ENCODE measurements at regions not wholly inside any gene's neighbourhood (a gene's known extent, or its start where the extent isn't known, plus 50 kb on each side); places are given as distances from the start of the nearest gene placed in this dataset.
"Not testable (repeated sequence)": the region's sequence is repeated elsewhere in the genome, so short reads cannot be mapped to it uniquely, and the experiment has no call there.

- no peak for ATAC-seq
- no peaks in the 10 kb centered on the region for H3K36me3 ChIP-seq (ENCODE audit: insufficient read depth in 1 of 2, low read depth in 1 of 2)
- H3K4me1 ChIP-seq: no peaks in the 10 kb centered on the region
- H3K9me3 ChIP-seq: peaks cover 35% of the 10 kb centered on the region
- WGBS, 3 donors: 91 to 95% (median 93%) methylated on average over 2 of the region's 2 CpGs
- TF ChIP-seq, protein P1, sequence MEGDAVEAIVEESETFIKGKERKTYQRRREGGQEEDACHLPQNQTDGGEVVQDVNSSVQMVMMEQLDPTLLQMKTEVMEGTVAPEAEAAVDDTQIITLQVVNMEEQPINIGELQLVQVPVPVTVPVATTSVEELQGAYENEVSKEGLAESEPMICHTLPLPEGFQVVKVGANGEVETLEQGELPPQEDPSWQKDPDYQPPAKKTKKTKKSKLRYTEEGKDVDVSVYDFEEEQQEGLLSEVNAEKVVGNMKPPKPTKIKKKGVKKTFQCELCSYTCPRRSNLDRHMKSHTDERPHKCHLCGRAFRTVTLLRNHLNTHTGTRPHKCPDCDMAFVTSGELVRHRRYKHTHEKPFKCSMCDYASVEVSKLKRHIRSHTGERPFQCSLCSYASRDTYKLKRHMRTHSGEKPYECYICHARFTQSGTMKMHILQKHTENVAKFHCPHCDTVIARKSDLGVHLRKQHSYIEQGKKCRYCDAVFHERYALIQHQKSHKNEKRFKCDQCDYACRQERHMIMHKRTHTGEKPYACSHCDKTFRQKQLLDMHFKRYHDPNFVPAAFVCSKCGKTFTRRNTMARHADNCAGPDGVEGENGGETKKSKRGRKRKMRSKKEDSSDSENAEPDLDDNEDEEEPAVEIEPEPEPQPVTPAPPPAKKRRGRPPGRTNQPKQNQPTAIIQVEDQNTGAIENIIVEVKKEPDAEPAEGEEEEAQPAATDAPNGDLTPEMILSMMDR (IDR thresholded peaks at IDR 0.05): no peak
- no peak overlapping the region for H3K27ac ChIP-seq
- no peak for DNase-seq
- H3K27me3 ChIP-seq (ENCODE audit: insufficient read depth in 3 of 3, low read length in 2 of 3): no peaks in the 10 kb centered on the region
- no peak overlapping the region for H3K4me3 ChIP-seq
- intact Hi-C loops (cut with DNase I): no loop called here
Observed at GRCh38 chrX:1053072-1053471, 159.4 kb downstream of the CRLF2 start.

GRCh38 chrX:1052021-1052420, 160.4 kb downstream of the CRLF2 start:
- TF ChIP-seq, protein P1 (IDR thresholded peaks at IDR 0.05): no peak
- intact Hi-C loops (cut with DNase I): no loop called here
- H3K4me1 ChIP-seq: no peaks in the 10 kb centered on the region
- no peaks in the 10 kb centered on the region for H3K27me3 ChIP-seq (ENCODE audit: insufficient read depth in 3 of 3, low read length in 2 of 3)
- no peak for ATAC-seq
- DNase-seq: no peak
- H3K36me3 ChIP-seq (ENCODE audit: insufficient read depth in 1 of 2, low read depth in 1 of 2): no peaks in the 10 kb centered on the region
- 95% methylated on average over 3 of the region's 3 CpGs for WGBS, 3 donors
- H3K9me3 ChIP-seq: peaks cover 35% of the 10 kb centered on the region
- H3K27ac ChIP-seq: no peak overlapping the region
- H3K4me3 ChIP-seq: no peak overlapping the region

- Histone ChIP-seq H3K4me3 (no peak overlapping the region), H3K36me3 (ENCODE audit: insufficient read depth in 1 of 2, low read depth in 1 of 2) (no peaks in the 10 kb centered on the region), H3K27me3 (ENCODE audit: insufficient read depth in 3 of 3, low read length in 2 of 3) (no peaks in the 10 kb centered on the region), H3K9me3 (peaks cover 35% of the 10 kb centered on the region), H3K27ac (no peak overlapping the region), H3K4me1 (no peaks in the 10 kb centered on the region)
- DNase-seq (no peak), ATAC-seq (no peak)
- intact Hi-C loops (cut with DNase I): no loop called here
- TF ChIP-seq, protein P1 (IDR thresholded peaks at IDR 0.05): no peak
- WGBS, 3 donors: 94 to 99% (median 97%) methylated on average over 1 of the region's 1 CpG
Observed at GRCh38 chrX:1051421-1051820, 161.0 kb downstream of the CRLF2 start.

DNA sequence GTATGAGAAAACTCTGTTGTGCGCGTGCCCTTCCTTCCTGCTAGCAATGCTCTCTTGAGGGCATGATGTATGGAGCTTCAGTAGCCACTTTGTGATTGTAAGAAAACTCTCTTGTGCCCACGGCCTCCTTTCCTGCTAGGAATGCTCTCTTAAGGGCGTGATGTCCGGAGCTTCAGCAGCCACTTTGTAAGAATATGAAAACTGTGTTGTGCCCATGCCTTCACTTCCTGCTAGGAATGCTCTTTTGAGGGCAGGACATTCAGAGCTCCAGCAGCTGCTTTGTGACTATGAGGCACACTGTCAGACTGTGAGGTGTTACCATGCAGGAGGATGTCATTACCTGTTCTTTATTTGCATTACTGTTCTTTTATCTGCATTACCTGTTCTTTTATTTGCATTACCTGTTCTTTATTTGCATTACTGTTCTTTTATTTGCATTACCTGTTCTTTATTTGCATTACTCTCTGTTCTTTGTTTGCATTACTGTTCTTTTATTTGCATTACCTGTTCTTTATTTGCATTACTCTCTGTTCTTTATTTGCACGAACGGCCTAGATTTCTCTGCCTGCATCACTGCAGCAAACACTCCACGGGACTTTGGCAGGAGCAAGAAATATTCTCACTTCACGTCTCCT, 166.7 kb downstream of the CRLF2 start:
- intact Hi-C loops (cut with DNase I): no loop called here
- no peak for ATAC-seq
- no peak for DNase-seq
- TF ChIP-seq, protein P1 (IDR thresholded peaks at IDR 0.05): no peak
- Histone ChIP-seq H3K36me3 (ENCODE audit: insufficient read depth in 1 of 2, low read depth in 1 of 2) (no peaks in the 10 kb centered on the region), H3K27me3 (ENCODE audit: insufficient read depth in 3 of 3, low read length in 2 of 3) (no peaks in the 10 kb centered on the region), H3K9me3 (peaks cover 15% of the 10 kb centered on the region), H3K27ac (no peak overlapping the region), H3K4me3 (no peak overlapping the region), H3K4me1 (no peaks in the 10 kb centered on the region)
- WGBS, 3 donors: 92 to 95% (median 93%) methylated on average over 9 of the region's 9 CpGs

GRCh38 chrX:1041091-1041490, 171.4 kb downstream of the CRLF2 start:
- Histone ChIP-seq H3K36me3 (ENCODE audit: insufficient read depth in 1 of 2, low read depth in 1 of 2) (no peaks in the 10 kb centered on the region), H3K4me3 (no peak overlapping the region), H3K27ac (no peak overlapping the region), H3K4me1 (no peaks in the 10 kb centered on the region), H3K27me3 (ENCODE audit: insufficient read depth in 3 of 3, low read length in 2 of 3) (no peaks in the 10 kb centered on the region), H3K9me3 (peaks cover 22% of the 10 kb centered on the region)
- 70 to 72% (median 71%) methylated on average over 11 of the region's 11 CpGs for WGBS, 3 donors
- ATAC-seq: no peak
- intact Hi-C loops (cut with DNase I): no loop called here
- TF ChIP-seq, protein P1 (IDR thresholded peaks at IDR 0.05): no peak
- no peak for DNase-seq

DNA sequence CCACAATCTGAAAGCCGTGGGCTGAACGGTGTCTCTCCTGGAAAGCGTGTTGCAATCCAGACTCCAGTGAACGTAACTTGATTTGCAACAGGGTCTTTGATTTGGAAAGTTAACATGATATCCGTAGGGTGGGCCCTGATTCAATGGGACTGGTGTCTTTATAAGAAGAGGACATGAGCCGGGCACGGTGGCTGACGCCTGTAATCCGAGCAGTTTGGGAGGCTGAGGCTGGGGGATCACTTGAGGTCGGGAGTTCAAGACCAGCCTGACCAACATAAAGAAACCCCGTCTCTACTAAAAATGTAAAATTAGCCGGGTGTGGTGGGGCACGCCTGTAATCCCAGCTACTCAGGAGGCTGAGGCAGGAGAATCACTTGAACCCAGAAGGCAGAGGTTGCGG, 176.5 kb downstream of the CRLF2 start:
- H3K36me3 ChIP-seq (ENCODE audit: insufficient read depth in 1 of 2, low read depth in 1 of 2); intact Hi-C loops (cut with DNase I); DNase-seq; H3K4me3 ChIP-seq; H3K27ac ChIP-seq; ATAC-seq; H3K27me3 ChIP-seq (ENCODE audit: insufficient read depth in 3 of 3, low read length in 2 of 3); H3K4me1 ChIP-seq: not testable (repeated sequence)
- H3K9me3 ChIP-seq: peaks cover 17% of the 10 kb centered on the region
- 74 to 75% (median 74%) methylated on average over 14 of the region's 14 CpGs for WGBS, 3 donors
